ENCODE measurements at regions not wholly inside any gene's neighbourhood (a gene's known extent, or its start where the extent isn't known, plus 50 kb on each side); places are given as distances from the start of the nearest gene placed in this dataset.

DNA sequence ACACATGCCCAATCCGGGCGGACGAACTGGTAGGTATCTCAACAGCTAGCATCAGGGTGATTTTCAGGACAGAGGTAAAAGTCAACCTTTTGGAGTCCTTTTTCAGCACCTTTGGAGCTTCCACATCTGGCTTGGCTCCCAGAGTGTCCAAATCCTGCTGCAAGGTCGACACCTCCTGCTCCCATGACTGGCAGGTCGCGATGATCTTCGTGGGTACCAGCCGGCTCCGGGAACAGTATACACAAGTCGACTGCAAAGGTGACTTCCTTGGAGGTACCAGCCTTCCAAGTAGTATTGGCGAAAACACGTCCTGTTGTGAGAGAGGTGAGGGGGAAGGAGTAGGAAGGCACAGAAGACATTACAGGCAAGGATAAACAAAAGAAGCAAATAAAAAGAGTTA, 672.7 kb downstream of the TMEM121 start:
- TF ChIP-seq ZNF274 (IDR thresholded peaks at IDR 0.05; ENCODE audit: low read depth, low read length) = no peak
- no peak for TF ChIP-seq SUZ12 (IDR thresholded peaks at IDR 0.05; ENCODE audit: extremely low read depth, insufficient read depth, insufficient read length)
- TF ChIP-seq YY1 (IDR thresholded peaks at IDR 0.05; ENCODE audit: insufficient read depth, insufficient read length) = no peak
- H3K27me3 ChIP-seq (ENCODE audit: insufficient read depth, insufficient read length) = peaks cover 73% of the 10 kb centered on the region

DNA sequence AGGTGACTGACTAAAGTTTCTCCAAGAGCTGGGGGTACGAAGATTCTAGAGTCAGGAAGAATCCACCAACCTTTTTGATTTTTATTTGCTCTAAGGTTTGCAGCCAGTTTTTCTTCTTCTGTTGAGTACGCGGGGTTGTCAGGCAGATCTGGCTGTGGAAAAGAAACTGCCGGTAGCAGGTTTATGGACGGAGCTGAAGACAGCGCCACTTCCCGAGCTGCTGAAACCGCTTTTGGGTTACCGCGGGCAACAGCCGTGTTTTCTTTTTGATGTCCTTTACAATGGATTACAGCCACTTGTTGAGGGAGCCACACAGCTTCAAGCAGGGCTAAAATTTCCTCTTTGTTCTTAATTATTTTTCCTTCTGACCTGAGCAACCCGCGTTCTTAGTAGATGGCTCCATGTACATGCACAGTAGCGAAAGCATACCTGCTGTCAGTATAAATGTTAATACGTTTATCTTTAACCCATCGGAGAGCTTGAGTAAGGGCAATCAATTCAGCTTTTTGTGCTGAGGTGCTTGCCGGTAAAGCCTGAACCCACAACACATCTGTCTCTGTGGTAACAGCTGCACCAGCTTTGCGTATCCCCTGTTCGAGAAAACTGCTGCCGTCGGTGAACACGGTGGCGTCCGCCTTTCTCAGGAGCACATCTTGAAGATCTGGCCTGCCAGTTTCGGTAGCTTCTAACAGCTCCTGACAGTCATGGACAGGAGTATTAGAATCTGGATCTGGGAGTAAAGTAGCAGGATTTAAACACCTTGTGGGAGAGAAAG, 674.3 kb downstream of the TMEM121 start:
- Histone ChIP-seq H3K9me3 (ENCODE audit: insufficient read depth, low read length) (no peaks in the 10 kb centered on the region), H3K36me3 (ENCODE audit: insufficient read depth, insufficient read length, low read length) (no peaks in the 10 kb centered on the region), H3K9ac (ENCODE audit: insufficient read length, low read depth) (no peak overlapping the region), H3K4me1 (ENCODE audit: insufficient read depth, insufficient read length) (no peaks in the 10 kb centered on the region), H3K27me3 (ENCODE audit: insufficient read depth, insufficient read length) (peaks cover 84% of the 10 kb centered on the region), H3K4me3 (ENCODE audit: insufficient read length, low read depth) (no peak overlapping the region)
- DNase-seq (ENCODE audit: low read depth, low spot score) = no peak
- no peak for TF ChIP-seq SUZ12 (IDR thresholded peaks at IDR 0.05; ENCODE audit: extremely low read depth, insufficient read depth, insufficient read length)
- TF ChIP-seq YY1 (IDR thresholded peaks at IDR 0.05; ENCODE audit: insufficient read depth, insufficient read length) = no peak
- TF ChIP-seq ZNF274 (IDR thresholded peaks at IDR 0.05; ENCODE audit: low read depth, low read length) = no peak

More for the DNA sequence above, 672.7 kb downstream of the TMEM121 start:
- no peak for DNase-seq (ENCODE audit: low read depth, low spot score)
- Histone ChIP-seq H3K9me3 (ENCODE audit: insufficient read depth, low read length) (no peaks in the 10 kb centered on the region), H3K4me1 (ENCODE audit: insufficient read depth, insufficient read length) (no peaks in the 10 kb centered on the region), H3K4me3 (ENCODE audit: insufficient read length, low read depth) (no peak overlapping the region), H3K36me3 (ENCODE audit: insufficient read depth, insufficient read length, low read length) (no peaks in the 10 kb centered on the region), H3K9ac (ENCODE audit: insufficient read length, low read depth) (no peak overlapping the region)

DNA sequence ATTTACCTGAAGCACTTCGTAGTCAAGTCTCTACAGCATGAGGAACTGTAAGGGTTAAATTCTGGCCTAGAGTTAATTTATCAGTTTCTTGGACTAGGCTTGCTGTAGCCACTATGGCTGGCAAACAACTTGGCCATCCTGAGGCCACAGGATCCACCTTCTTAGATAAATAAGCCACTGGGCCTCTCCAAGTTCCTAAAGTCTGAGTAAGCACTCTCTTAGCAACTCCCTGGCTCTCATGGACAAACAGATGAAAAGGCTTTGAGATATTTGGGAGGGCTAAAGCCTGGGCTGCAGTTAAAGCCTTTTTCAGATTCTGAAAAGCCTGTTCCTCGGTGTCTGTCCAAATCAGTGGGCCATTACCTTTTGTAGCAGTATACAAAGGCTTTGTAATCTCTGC, 675.0 kb downstream of the TMEM121 start:
- no peaks in the 10 kb centered on the region for H3K36me3 ChIP-seq (ENCODE audit: insufficient read depth, insufficient read length, low read length)
- H3K4me3 ChIP-seq (ENCODE audit: insufficient read length, low read depth) = no peak overlapping the region
- H3K27me3 ChIP-seq (ENCODE audit: insufficient read depth, insufficient read length) = peaks cover 89% of the 10 kb centered on the region
- no peaks in the 10 kb centered on the region; the same call in 1 of the 2 replicates for H3K9me3 ChIP-seq (ENCODE audit: insufficient read depth, low read length)
- no peak for TF ChIP-seq ZNF274 (IDR thresholded peaks at IDR 0.05; ENCODE audit: low read depth, low read length)
- TF ChIP-seq SUZ12 (IDR thresholded peaks at IDR 0.05; ENCODE audit: extremely low read depth, insufficient read depth, insufficient read length) = no peak
- TF ChIP-seq YY1 (IDR thresholded peaks at IDR 0.05; ENCODE audit: insufficient read depth, insufficient read length) = no peak
- H3K4me1 ChIP-seq (ENCODE audit: insufficient read depth, insufficient read length) = no peaks in the 10 kb centered on the region
- H3K9ac ChIP-seq (ENCODE audit: insufficient read length, low read depth) = no peak overlapping the region
- no peak for DNase-seq (ENCODE audit: low read depth, low spot score)

DNA sequence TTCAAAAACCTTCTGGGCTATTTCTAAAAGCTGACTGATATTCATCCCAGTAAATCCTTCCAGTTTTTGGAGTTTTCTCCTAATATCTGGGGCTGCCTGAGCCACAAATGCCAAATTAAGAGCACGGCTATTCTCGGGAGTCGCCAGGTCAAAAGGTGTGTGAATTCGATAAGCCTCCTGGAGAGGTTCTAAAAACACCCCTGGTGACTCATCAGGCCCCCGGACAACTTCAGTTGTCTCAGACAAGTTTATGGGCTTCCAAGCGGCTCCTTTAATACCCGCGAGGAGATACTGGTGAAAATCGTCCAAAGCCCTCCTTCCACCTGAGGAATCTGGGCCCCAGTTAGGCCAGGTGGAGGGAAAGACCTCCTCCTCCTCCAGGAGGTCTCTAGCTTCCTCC, 677.1 kb downstream of the TMEM121 start:
- no peak for TF ChIP-seq SUZ12 (IDR thresholded peaks at IDR 0.05; ENCODE audit: extremely low read depth, insufficient read depth, insufficient read length)
- no peak for TF ChIP-seq YY1 (IDR thresholded peaks at IDR 0.05; ENCODE audit: insufficient read depth, insufficient read length)
- TF ChIP-seq ZNF274 (IDR thresholded peaks at IDR 0.05; ENCODE audit: low read depth, low read length) = no peak

GRCh38 chr14:106204063-106204462, 677.7 kb downstream of the TMEM121 start:
- H3K4me3 ChIP-seq (ENCODE audit: insufficient read length, low read depth) = no peak overlapping the region
- no peaks in the 10 kb centered on the region for H3K4me1 ChIP-seq (ENCODE audit: insufficient read depth, insufficient read length)
- peaks cover 94% of the 10 kb centered on the region for H3K27me3 ChIP-seq (ENCODE audit: insufficient read depth, insufficient read length)
- H3K9ac ChIP-seq (ENCODE audit: insufficient read length, low read depth) = no peak overlapping the region
- H3K36me3 ChIP-seq (ENCODE audit: insufficient read depth, insufficient read length, low read length) = no peaks in the 10 kb centered on the region
- TF ChIP-seq ZNF274 (IDR thresholded peaks at IDR 0.05; ENCODE audit: low read depth, low read length) = no peak
- no peak for TF ChIP-seq YY1 (IDR thresholded peaks at IDR 0.05; ENCODE audit: insufficient read depth, insufficient read length)
- no peak for TF ChIP-seq SUZ12 (IDR thresholded peaks at IDR 0.05; ENCODE audit: extremely low read depth, insufficient read depth, insufficient read length)
- DNase-seq (ENCODE audit: low read depth, low spot score) = no peak
- H3K9me3 ChIP-seq (ENCODE audit: insufficient read depth, low read length) = no peaks in the 10 kb centered on the region; the same call in 1 of the 2 replicates

More for the DNA sequence above, 677.1 kb downstream of the TMEM121 start:
- H3K4me3 ChIP-seq (ENCODE audit: insufficient read length, low read depth) = no peak overlapping the region
- H3K36me3 ChIP-seq (ENCODE audit: insufficient read depth, insufficient read length, low read length) = no peaks in the 10 kb centered on the region
- peaks cover 94% of the 10 kb centered on the region for H3K27me3 ChIP-seq (ENCODE audit: insufficient read depth, insufficient read length)
- H3K4me1 ChIP-seq (ENCODE audit: insufficient read depth, insufficient read length) = no peaks in the 10 kb centered on the region
- no peak overlapping the region for H3K9ac ChIP-seq (ENCODE audit: insufficient read length, low read depth)
- no peaks in the 10 kb centered on the region; the same call in 1 of the 2 replicates for H3K9me3 ChIP-seq (ENCODE audit: insufficient read depth, low read length)
- no peak for DNase-seq (ENCODE audit: low read depth, low spot score)

GRCh38 chr14:106207316-106207715, 680.9 kb downstream of the TMEM121 start:
- no peak overlapping the region for H3K9ac ChIP-seq (ENCODE audit: insufficient read length, low read depth)
- DNase-seq (ENCODE audit: low read depth, low spot score) = no peak
- no peak overlapping the region for H3K4me3 ChIP-seq (ENCODE audit: insufficient read length, low read depth)
- no peaks in the 10 kb centered on the region for H3K36me3 ChIP-seq (ENCODE audit: insufficient read depth, insufficient read length, low read length)
- no peak for TF ChIP-seq SUZ12 (IDR thresholded peaks at IDR 0.05; ENCODE audit: extremely low read depth, insufficient read depth, insufficient read length)
- TF ChIP-seq ZNF274 (IDR thresholded peaks at IDR 0.05; ENCODE audit: low read depth, low read length) = no peak
- no peak for TF ChIP-seq YY1 (IDR thresholded peaks at IDR 0.05; ENCODE audit: insufficient read depth, insufficient read length)
- peaks cover 89% of the 10 kb centered on the region for H3K27me3 ChIP-seq (ENCODE audit: insufficient read depth, insufficient read length)
- H3K4me1 ChIP-seq (ENCODE audit: insufficient read depth, insufficient read length) = no peaks in the 10 kb centered on the region
- H3K9me3 ChIP-seq (ENCODE audit: insufficient read depth, low read length) = no peaks in the 10 kb centered on the region; the same call in 1 of the 2 replicates

- no peak overlapping the region for H3K4me3 ChIP-seq (ENCODE audit: insufficient read length, low read depth)
- TF ChIP-seq SUZ12 (IDR thresholded peaks at IDR 0.05; ENCODE audit: extremely low read depth, insufficient read depth, insufficient read length) (no peak), YY1 (IDR thresholded peaks at IDR 0.05; ENCODE audit: insufficient read depth, insufficient read length) (no peak), ZNF274 (IDR thresholded peaks at IDR 0.05; ENCODE audit: low read depth, low read length) (no peak)
- DNase-seq (ENCODE audit: low read depth, low spot score) = no peak
- peaks cover 85% of the 10 kb centered on the region for H3K27me3 ChIP-seq (ENCODE audit: insufficient read depth, insufficient read length)
- H3K9me3 ChIP-seq (ENCODE audit: insufficient read depth, low read length) = no peaks in the 10 kb centered on the region; the same call in 1 of the 2 replicates
- H3K9ac ChIP-seq (ENCODE audit: insufficient read length, low read depth) = no peak overlapping the region
- H3K4me1 ChIP-seq (ENCODE audit: insufficient read depth, insufficient read length) = no peaks in the 10 kb centered on the region
- no peaks in the 10 kb centered on the region for H3K36me3 ChIP-seq (ENCODE audit: insufficient read depth, insufficient read length, low read length)
Measured at GRCh38 chr14:106208794-106209193, 682.4 kb downstream of the TMEM121 start.

Data from NT2/D1 (cell line).